ENCODE measurements at regions not wholly inside any gene's neighbourhood (a gene's known extent, or its start where the extent isn't known, plus 50 kb on each side); places are given as distances from the start of the nearest gene placed in this dataset.

DNA sequence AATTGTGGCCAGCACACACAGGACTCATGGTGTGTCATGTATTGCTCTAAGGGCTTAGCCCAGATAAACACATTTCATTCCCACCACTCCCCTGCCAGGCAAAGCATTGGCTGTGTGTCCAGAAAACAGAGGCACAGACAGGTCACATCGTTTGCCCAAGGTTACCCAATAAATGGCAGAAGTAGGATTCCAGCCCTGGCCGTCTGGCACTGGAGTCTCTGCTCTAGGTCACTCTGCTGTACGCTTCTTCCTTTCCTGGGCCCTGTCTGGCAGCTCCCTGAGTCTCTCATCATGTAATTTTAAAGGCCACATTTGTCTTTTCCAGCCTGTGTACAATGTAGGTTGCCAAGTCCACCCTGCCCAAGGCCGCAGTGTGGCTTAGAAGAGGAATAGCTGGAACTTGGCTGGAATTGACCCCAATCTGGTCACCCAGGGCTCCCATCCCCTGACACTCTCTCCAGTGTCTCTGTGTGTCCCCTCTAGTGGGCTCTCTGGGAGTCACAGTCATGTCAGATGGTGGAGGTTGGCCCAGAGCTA, 264.5 kb upstream of the TSHZ3 start:
- Histone ChIP-seq H3K27ac (ENCODE audit: low read depth, low read length) (no peak overlapping the region), H3K9me3 (ENCODE audit: insufficient read depth, low read depth, low read length) (no peaks in the 10 kb centered on the region), H3K36me3 (ENCODE audit: insufficient read depth, low read length) (no peaks in the 10 kb centered on the region), H3K4me2 (ENCODE audit: low read length) (no peak overlapping the region), H4K20me1 (ENCODE audit: insufficient read depth, low read length) (no peaks in the 10 kb centered on the region), H3K4me3 (ENCODE audit: insufficient read depth, low read depth, low read length) (no peak overlapping the region), H3K9ac (ENCODE audit: low read length) (no peak overlapping the region), H3K79me2 (ENCODE audit: insufficient read depth, low read length) (no peaks in the 10 kb centered on the region), H3K27me3 (ENCODE audit: insufficient read depth, low read length) (peaks cover 3% of the 10 kb centered on the region), H2AFZ (ENCODE audit: low read depth, low read length) (no peak overlapping the region), H3K4me1 (ENCODE audit: insufficient read depth, low read length) (no peaks in the 10 kb centered on the region)
- Mint-ChIP-seq H3K36me3 (ENCODE audit: low read depth, unreplicated experiment) (no peaks in the 10 kb centered on the region), H3K27ac (ENCODE audit: unreplicated experiment) (no peak overlapping the region), H3K4me3 (ENCODE audit: unreplicated experiment) (no peak overlapping the region), H3K9me3 (ENCODE audit: unreplicated experiment) (peaks cover 4% of the 10 kb centered on the region), H3K27me3 (ENCODE audit: low read depth, unreplicated experiment) (peaks cover 51% of the 10 kb centered on the region), H3K4me1 (ENCODE audit: low read depth, unreplicated experiment) (peaks cover 6% of the 10 kb centered on the region)
- TF ChIP-seq, protein P1, sequence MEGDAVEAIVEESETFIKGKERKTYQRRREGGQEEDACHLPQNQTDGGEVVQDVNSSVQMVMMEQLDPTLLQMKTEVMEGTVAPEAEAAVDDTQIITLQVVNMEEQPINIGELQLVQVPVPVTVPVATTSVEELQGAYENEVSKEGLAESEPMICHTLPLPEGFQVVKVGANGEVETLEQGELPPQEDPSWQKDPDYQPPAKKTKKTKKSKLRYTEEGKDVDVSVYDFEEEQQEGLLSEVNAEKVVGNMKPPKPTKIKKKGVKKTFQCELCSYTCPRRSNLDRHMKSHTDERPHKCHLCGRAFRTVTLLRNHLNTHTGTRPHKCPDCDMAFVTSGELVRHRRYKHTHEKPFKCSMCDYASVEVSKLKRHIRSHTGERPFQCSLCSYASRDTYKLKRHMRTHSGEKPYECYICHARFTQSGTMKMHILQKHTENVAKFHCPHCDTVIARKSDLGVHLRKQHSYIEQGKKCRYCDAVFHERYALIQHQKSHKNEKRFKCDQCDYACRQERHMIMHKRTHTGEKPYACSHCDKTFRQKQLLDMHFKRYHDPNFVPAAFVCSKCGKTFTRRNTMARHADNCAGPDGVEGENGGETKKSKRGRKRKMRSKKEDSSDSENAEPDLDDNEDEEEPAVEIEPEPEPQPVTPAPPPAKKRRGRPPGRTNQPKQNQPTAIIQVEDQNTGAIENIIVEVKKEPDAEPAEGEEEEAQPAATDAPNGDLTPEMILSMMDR (IDR thresholded peaks at IDR 0.05; ENCODE audit: insufficient read depth, low read depth, low read length), result no peak
- no peak for TF ChIP-seq EZH2 (IDR thresholded peaks at IDR 0.05; ENCODE audit: insufficient read depth, low read length)
- DNase-seq (ENCODE audit: low read depth) (no peak), FAIRE-seq (no peak)

DNA sequence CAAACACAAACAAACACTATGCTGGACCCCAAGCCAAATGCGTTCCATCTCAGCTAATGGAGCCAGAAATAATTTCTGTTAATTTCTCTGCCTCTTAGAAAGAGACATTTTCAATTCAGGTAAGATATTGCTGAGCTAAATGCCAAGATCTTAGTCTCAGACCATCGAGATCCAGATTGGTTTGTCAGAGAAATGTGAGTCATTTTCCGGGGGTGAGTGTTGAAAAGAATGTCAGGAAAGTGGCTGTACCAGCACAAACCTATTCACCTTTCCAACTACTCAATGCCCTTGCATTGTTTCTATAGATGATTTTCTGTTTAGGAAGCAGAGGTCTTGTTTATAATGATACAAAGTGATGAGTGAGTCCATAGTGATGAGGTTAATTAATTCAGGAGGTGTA, 266.8 kb upstream of the TSHZ3 start:
- H3K36me3 ChIP-seq (ENCODE audit: insufficient read depth, low read length), result no peaks in the 10 kb centered on the region
- Mint-ChIP-seq H3K4me1 (ENCODE audit: low read depth, unreplicated experiment) (peaks cover 6% of the 10 kb centered on the region), H3K27me3 (ENCODE audit: low read depth, unreplicated experiment) (peaks cover 42% of the 10 kb centered on the region), H3K9me3 (ENCODE audit: unreplicated experiment) (peaks cover 2% of the 10 kb centered on the region), H3K27ac (ENCODE audit: unreplicated experiment) (no peak overlapping the region), H3K36me3 (ENCODE audit: low read depth, unreplicated experiment) (no peaks in the 10 kb centered on the region), H3K4me3 (ENCODE audit: unreplicated experiment) (no peak overlapping the region)
- no peak overlapping the region for H3K4me3 ChIP-seq (ENCODE audit: insufficient read depth, low read depth, low read length)
- H3K27ac ChIP-seq (ENCODE audit: low read depth, low read length), result no peak overlapping the region
- TF ChIP-seq, protein P1 (IDR thresholded peaks at IDR 0.05; ENCODE audit: insufficient read depth, low read depth, low read length), result no peak
- TF ChIP-seq EZH2 (IDR thresholded peaks at IDR 0.05; ENCODE audit: insufficient read depth, low read length), result no peak
- H3K27me3 ChIP-seq (ENCODE audit: insufficient read depth, low read length), result no peaks in the 10 kb centered on the region
- H3K79me2 ChIP-seq (ENCODE audit: insufficient read depth, low read length), result no peaks in the 10 kb centered on the region
- FAIRE-seq (no peak), DNase-seq (ENCODE audit: low read depth) (peak; percentile 23)
- H3K9ac ChIP-seq (ENCODE audit: low read length), result no peak overlapping the region
- no peak overlapping the region for H3K4me2 ChIP-seq (ENCODE audit: low read length)
- no peaks in the 10 kb centered on the region for H3K4me1 ChIP-seq (ENCODE audit: insufficient read depth, low read length)
- H2AFZ ChIP-seq (ENCODE audit: low read depth, low read length), result no peak overlapping the region
- H3K9me3 ChIP-seq (ENCODE audit: insufficient read depth, low read depth, low read length), result no peaks in the 10 kb centered on the region
- no peaks in the 10 kb centered on the region for H4K20me1 ChIP-seq (ENCODE audit: insufficient read depth, low read length)

DNA sequence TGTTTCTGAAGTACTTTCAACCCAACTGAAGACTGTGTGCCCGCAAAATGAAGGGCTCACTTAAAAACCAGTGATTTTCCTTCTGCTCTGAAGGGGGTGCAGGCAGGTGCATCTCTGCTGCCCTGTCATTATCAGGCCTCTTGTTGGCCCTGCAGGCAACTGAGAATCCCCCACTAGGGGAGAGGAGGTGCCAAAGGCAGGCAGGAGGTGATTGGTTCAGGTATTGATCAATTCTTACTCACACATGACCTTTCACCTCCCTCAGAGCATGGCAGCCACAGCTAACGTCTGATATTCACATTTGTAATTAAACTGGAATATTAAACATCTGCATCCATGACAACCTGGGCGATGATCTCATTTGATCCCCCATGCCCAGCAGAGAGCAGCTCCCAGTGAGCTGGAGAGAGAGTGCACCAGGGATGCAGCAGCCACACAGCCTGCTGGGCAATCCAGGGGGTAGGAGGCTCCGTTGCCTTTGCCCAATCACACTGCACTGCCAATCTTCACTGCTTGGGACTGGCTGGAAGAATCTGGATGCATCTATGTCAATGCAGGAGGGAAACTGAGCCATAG, 267.9 kb upstream of the TSHZ3 start:
- DNase-seq (ENCODE audit: low read depth) (no peak), FAIRE-seq (no peak)
- Histone ChIP-seq H3K27me3 (ENCODE audit: insufficient read depth, low read length) (no peaks in the 10 kb centered on the region), H3K4me2 (ENCODE audit: low read length) (no peak overlapping the region), H3K79me2 (ENCODE audit: insufficient read depth, low read length) (no peaks in the 10 kb centered on the region), H3K4me1 (ENCODE audit: insufficient read depth, low read length) (no peaks in the 10 kb centered on the region), H3K4me3 (ENCODE audit: insufficient read depth, low read depth, low read length) (no peak overlapping the region), H4K20me1 (ENCODE audit: insufficient read depth, low read length) (no peaks in the 10 kb centered on the region), H3K9me3 (ENCODE audit: insufficient read depth, low read depth, low read length) (peaks cover 3% of the 10 kb centered on the region), H3K9ac (ENCODE audit: low read length) (no peak overlapping the region), H3K36me3 (ENCODE audit: insufficient read depth, low read length) (no peaks in the 10 kb centered on the region), H3K27ac (ENCODE audit: low read depth, low read length) (no peak overlapping the region), H2AFZ (ENCODE audit: low read depth, low read length) (no peak overlapping the region)
- H3K36me3 Mint-ChIP-seq (ENCODE audit: low read depth, unreplicated experiment), result no peaks in the 10 kb centered on the region
- peaks cover 38% of the 10 kb centered on the region for H3K27me3 Mint-ChIP-seq (ENCODE audit: low read depth, unreplicated experiment)
- no peak overlapping the region for H3K27ac Mint-ChIP-seq (ENCODE audit: unreplicated experiment)
- H3K9me3 Mint-ChIP-seq (ENCODE audit: unreplicated experiment), result peaks cover 4% of the 10 kb centered on the region
- no peak overlapping the region for H3K4me3 Mint-ChIP-seq (ENCODE audit: unreplicated experiment)
- TF ChIP-seq EZH2 (IDR thresholded peaks at IDR 0.05; ENCODE audit: insufficient read depth, low read length), result no peak
- TF ChIP-seq, protein P1 (IDR thresholded peaks at IDR 0.05; ENCODE audit: insufficient read depth, low read depth, low read length), result no peak
- H3K4me1 Mint-ChIP-seq (ENCODE audit: low read depth, unreplicated experiment), result peaks cover 6% of the 10 kb centered on the region

Data from astrocyte (in vitro differentiated cells and primary cell).